GM13976 (cell line): ENCODE measurements at regions not wholly inside any gene's neighbourhood (a gene's known extent, or its start where the extent isn't known, plus 50 kb on each side); places are given as distances from the start of the nearest gene placed in this dataset.

ENCODE experiments used
- DNase-seq: peaks from one replicate; pipeline ENCODE4 v3.0.0; 2012; ENCODE audit warnings: low spot score
- in situ Hi-C: fragments of 300-500 bp; cut with MboI; formaldehyde crosslinking; loops from one replicate; pipeline ENCODE4 v1.12.0; 2022; ENCODE audit warnings: low sequenced_read_pairs, mixed read lengths, inconsistent platforms; ENCODE audit not compliant: unreplicated experiment
- TF ChIP-seq, protein P1 (sequence below): IDR thresholded peaks from 2 replicates; pipeline ENCODE4 v1.5.1; 2012; ENCODE audit warnings: borderline replicate concordance, mild to moderate bottlenecking; ENCODE audit not compliant: insufficient read depth; ENCODE audit errors: extremely low read depth, missing control alignments, control extremely low read depth

DNA sequence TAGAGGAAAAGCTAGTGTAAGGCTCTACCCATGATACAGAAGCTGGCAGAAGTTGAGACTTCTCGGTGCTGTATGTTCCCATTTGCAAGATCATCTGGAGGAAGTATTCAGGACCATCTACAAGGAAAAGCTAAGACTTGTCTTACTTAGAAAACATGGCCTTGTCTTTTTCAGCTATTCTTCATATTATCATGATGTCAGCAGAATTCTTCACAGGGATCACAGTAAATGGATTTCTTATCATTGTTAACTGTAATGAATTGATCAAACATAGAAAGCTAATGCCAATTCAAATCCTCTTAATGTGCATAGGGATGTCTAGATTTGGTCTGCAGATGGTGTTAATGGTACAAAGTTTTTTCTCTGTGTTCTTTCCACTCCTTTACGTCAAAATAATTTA lies 79.6 kb upstream of the SCIN start:
- TF ChIP-seq, protein P1, sequence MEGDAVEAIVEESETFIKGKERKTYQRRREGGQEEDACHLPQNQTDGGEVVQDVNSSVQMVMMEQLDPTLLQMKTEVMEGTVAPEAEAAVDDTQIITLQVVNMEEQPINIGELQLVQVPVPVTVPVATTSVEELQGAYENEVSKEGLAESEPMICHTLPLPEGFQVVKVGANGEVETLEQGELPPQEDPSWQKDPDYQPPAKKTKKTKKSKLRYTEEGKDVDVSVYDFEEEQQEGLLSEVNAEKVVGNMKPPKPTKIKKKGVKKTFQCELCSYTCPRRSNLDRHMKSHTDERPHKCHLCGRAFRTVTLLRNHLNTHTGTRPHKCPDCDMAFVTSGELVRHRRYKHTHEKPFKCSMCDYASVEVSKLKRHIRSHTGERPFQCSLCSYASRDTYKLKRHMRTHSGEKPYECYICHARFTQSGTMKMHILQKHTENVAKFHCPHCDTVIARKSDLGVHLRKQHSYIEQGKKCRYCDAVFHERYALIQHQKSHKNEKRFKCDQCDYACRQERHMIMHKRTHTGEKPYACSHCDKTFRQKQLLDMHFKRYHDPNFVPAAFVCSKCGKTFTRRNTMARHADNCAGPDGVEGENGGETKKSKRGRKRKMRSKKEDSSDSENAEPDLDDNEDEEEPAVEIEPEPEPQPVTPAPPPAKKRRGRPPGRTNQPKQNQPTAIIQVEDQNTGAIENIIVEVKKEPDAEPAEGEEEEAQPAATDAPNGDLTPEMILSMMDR = no peak
- no peak for DNase-seq
- in situ Hi-C loops = loop anchor here (25.0 kb wide), 1 partner anchor 429 kb away; no protein-coding TSS in a partner anchor

DNA sequence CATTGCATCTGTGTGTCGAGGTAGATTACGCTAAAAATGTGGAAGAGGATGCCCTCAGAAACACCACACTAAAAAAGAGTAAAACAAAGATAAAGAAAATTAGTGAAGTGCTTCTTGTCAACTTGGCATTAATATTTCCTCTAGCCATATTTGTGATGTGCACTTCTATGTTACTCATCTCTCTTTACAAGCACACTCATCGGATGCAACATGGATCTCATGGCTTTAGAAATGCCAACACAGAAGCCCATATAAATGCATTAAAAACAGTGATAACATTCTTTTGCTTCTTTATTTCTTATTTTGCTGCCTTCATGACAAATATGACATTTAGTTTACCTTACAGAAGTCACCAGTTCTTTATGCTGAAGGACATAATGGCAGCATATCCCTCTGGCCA lies 79.0 kb upstream of the SCIN start:
- TF ChIP-seq, protein P1 = no peak
- in situ Hi-C loops = loop anchor here (25.0 kb wide), 1 partner anchor 429 kb away; no protein-coding TSS in a partner anchor
- no peak for DNase-seq

DNA sequence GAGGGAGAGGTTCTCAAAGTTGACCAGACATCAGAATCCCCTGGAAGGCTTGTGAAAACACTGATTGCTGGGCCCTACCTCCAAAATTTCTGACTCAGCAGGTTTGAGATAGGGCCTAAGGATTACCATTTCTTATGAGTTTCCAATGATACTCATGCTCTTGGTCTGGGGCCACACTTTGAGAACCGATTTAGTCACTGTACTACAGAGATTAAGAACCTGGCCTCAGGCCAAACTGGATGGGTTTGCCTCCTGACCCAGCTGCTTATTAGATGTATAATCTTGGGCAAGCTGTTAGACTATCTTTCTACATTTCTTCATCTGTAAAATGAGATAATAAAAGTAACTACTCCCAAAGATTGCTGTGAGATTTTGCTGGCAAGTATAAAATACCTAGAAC lies 77.1 kb upstream of the SCIN start:
- in situ Hi-C loops = loop anchor here (25.0 kb wide), 1 partner anchor 431 kb away; no protein-coding TSS in a partner anchor
- no peak for DNase-seq
- TF ChIP-seq, protein P1 = no peak

DNA sequence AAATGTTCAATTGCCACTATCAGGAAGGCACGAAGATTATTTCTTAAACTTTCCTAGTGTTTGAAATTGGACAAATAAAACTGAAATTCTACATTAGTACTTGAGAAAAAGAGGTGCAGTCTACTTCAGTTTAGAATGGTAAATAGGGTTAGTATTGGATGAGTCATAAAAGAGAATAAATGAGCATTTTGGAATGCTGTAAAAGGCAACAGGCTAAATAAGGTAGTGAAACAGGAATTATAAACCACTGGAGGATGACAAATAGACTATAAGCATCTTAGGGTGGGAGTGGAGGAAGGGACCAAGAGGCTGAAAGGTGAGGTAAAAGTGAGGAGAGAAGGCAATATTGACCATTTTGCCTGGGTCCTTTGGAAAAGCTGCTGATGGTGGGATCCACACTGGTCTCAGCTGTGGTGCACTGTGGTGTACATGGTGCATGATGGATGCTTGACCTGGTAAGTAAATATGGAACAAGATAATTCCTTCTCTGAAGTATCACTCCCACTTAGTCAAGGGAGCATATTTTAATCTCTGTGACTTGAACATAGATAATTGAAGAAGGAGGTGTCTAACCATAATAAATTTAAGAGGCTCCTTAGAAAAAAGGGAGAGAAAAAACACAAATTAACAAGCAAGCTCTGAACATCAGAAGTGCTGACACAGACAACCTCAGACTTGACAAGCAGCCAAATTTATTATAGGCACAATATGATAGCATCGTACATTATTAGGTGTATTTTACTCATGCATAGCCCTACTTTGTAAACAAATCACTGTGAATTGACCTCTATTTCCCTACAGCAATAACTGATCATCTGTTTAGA lies 76.4 kb upstream of the SCIN start:
- TF ChIP-seq, protein P1 = no peak
- no peak for DNase-seq
- in situ Hi-C loops = loop anchor here (25.0 kb wide), 1 partner anchor 432 kb away; no protein-coding TSS in a partner anchor

DNA sequence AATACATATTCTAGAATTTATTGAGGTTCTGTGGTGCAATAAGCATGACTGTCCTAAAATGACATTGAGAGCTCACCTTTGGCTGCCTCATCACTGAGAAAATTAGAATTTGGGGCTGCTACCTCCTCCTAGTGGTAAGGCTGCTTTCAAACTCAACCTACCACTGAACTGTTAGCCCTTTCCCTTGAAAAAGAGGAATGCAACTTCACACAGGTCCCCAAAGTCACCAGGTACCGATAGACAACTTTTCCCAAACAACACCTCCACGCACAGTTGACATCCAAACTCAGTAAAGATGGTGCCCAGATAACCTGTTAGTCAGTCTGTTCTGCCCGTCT lies 75.9 kb upstream of the SCIN start:
- TF ChIP-seq, protein P1 = no peak
- in situ Hi-C loops = loop anchor here (25.0 kb wide), 1 partner anchor 432 kb away; no protein-coding TSS in a partner anchor
- no peak for DNase-seq

DNA sequence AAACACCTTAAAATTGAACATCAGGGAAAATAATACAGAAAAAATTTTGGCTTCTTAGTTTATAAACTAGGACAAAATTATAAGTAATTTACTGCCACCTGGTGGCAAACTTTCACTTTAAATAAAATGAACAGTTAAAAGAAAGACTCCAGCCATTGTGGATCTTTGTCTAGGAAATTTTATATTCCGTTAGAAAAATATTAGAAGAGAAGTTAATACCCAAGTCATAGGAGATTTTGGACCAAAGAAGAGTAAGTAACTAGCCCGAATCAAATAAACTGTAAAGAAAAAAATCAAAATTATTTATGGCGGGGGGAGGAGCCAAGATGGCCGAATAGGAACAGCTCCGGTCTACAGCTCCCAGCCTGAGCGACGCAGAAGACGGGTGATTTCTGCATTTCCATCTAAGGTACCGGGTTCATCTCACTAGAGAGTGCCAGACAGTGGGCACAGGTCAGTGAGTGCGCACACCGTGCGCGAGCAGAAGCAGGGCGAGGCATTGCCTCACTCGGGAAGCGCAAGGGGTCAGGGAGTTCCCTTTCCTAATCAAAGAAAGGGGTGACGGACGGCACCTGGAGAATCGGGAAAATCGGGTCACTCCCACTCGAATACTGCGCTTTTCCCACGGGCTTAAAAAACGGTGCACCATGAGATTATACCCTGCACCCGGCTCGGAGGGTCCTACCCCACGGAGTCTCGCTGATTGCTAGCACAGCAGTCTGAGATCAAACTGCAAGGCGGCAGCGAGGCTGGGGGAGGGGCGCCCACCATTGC lies 73.4 kb upstream of the SCIN start:
- DNase-seq = peak; percentile 41
- in situ Hi-C loops = loop anchor here (25.0 kb wide), 1 partner anchor 435 kb away; no protein-coding TSS in a partner anchor
- TF ChIP-seq, protein P1 = peak; percentile 14
